ENCODE measurements at regions not wholly inside any gene's neighbourhood (a gene's known extent, or its start where the extent isn't known, plus 50 kb on each side); places are given as distances from the start of the nearest gene placed in this dataset.

- POLR2A ChIA-PET (ENCODE audit: low non-redundant PET) = no interaction called here
- no peaks in the 10 kb centered on the region for H3K36me3 ChIP-seq (ENCODE audit: insufficient read depth, low read length, poor library complexity, severe bottlenecking)
These were observed 435.9 kb upstream of the FAT3 start for GRCh38 chr11:91788764-91789163.

GRCh38 chr11:91786097-91786496, 438.5 kb upstream of the FAT3 start:
- Histone ChIP-seq H3K9me3 (ENCODE audit: low read depth, low read length, poor library complexity, severe bottlenecking) (no peaks in the 10 kb centered on the region), H3K36me3 (ENCODE audit: insufficient read depth, low read length, poor library complexity, severe bottlenecking) (no peaks in the 10 kb centered on the region), H3K27ac (ENCODE audit: low read depth, low read length, poor library complexity, severe bottlenecking) (no peak overlapping the region), H3K4me1 (ENCODE audit: insufficient read depth, low read length, poor library complexity, severe bottlenecking) (peaks cover 16% of the 10 kb centered on the region), H3K27me3 (replicated peaks; ENCODE audit: insufficient read depth, low read depth, low read length, poor library complexity) (no peaks in the 10 kb centered on the region), H3K4me3 (ENCODE audit: low read depth, low read length, poor library complexity, severe bottlenecking) (no peak overlapping the region)
- peak; percentile 37 for DNase-seq (ENCODE audit: low spot score)
- POLR2A ChIA-PET (ENCODE audit: low non-redundant PET) = no interaction called here
- no TSS peak for BruUV-seq (replicated peaks)
- intact Hi-C loops (cut with micrococcal nuclease; ENCODE audit: unreplicated experiment) = no loop called here
- CTCF ChIA-PET = no interaction called here
- no peak for TF ChIP-seq CTCF (conservative IDR thresholded peaks at IDR 0.05; ENCODE audit: low read depth, low read length)
- no peak for TF ChIP-seq EZH2 (IDR thresholded peaks at IDR 0.05; ENCODE audit: borderline replicate concordance, low read depth, low read length, poor library complexity, severe bottlenecking)

More at GRCh38 chr11:91788764-91789163, 435.9 kb upstream of the FAT3 start:
- intact Hi-C loops (cut with micrococcal nuclease; ENCODE audit: unreplicated experiment) = no loop called here
- no peak for DNase-seq (ENCODE audit: low spot score)
- BruUV-seq (replicated peaks) = no TSS peak
- peaks cover 16% of the 10 kb centered on the region for H3K4me1 ChIP-seq (ENCODE audit: insufficient read depth, low read length, poor library complexity, severe bottlenecking)
- no peaks in the 10 kb centered on the region for H3K9me3 ChIP-seq (ENCODE audit: low read depth, low read length, poor library complexity, severe bottlenecking)
- H3K27me3 ChIP-seq (replicated peaks; ENCODE audit: insufficient read depth, low read depth, low read length, poor library complexity) = no peaks in the 10 kb centered on the region
- TF ChIP-seq EZH2 (IDR thresholded peaks at IDR 0.05; ENCODE audit: borderline replicate concordance, low read depth, low read length, poor library complexity, severe bottlenecking) = no peak
- no peak for TF ChIP-seq CTCF (conservative IDR thresholded peaks at IDR 0.05; ENCODE audit: low read depth, low read length)
- no peak overlapping the region for H3K4me3 ChIP-seq (ENCODE audit: low read depth, low read length, poor library complexity, severe bottlenecking)
- H3K27ac ChIP-seq (ENCODE audit: low read depth, low read length, poor library complexity, severe bottlenecking) = no peak overlapping the region
- CTCF ChIA-PET = no interaction called here

- no peak for TF ChIP-seq EZH2 (IDR thresholded peaks at IDR 0.05; ENCODE audit: borderline replicate concordance, low read depth, low read length, poor library complexity, severe bottlenecking)
- no peak for TF ChIP-seq CTCF (conservative IDR thresholded peaks at IDR 0.05; ENCODE audit: low read depth, low read length)
- ChIA-PET CTCF (no interaction called here), POLR2A (ENCODE audit: low non-redundant PET) (no interaction called here)
- BruUV-seq (replicated peaks) = no TSS peak
- Histone ChIP-seq H3K9me3 (ENCODE audit: low read depth, low read length, poor library complexity, severe bottlenecking) (no peaks in the 10 kb centered on the region), H3K4me1 (ENCODE audit: insufficient read depth, low read length, poor library complexity, severe bottlenecking) (peaks cover 8% of the 10 kb centered on the region), H3K27ac (ENCODE audit: low read depth, low read length, poor library complexity, severe bottlenecking) (no peak overlapping the region), H3K36me3 (ENCODE audit: insufficient read depth, low read length, poor library complexity, severe bottlenecking) (no peaks in the 10 kb centered on the region), H3K27me3 (replicated peaks; ENCODE audit: insufficient read depth, low read depth, low read length, poor library complexity) (no peaks in the 10 kb centered on the region), H3K4me3 (ENCODE audit: low read depth, low read length, poor library complexity, severe bottlenecking) (no peak overlapping the region)
- intact Hi-C loops (cut with micrococcal nuclease; ENCODE audit: unreplicated experiment) = no loop called here
- DNase-seq (ENCODE audit: low spot score) = no peak
These were observed 441.4 kb upstream of the FAT3 start for GRCh38 chr11:91783173-91783572.
